Adrenal gland (tissue), 9 donors: ENCODE measurements at regions not wholly inside any gene's neighbourhood (a gene's known extent, or its start where the extent isn't known, plus 50 kb on each side); places are given as distances from the start of the nearest gene placed in this dataset.

Source experiments
- DNase-seq, 7 donors: peaks; one replicate each; pipeline ENCODE4 v3.0.0-alpha.2; 2019 to 2020
- H3K27ac ChIP-seq, 5 donors: fragments of 200-600 bp; sonication (generic) in 4 of 5; 1 replicate in 3 of 5; 2 replicates in 2 of 5; pipeline versions ENCODE4 v1.5.1 to v1.8.0; 2016 to 2020; ENCODE audit warnings: mild to moderate bottlenecking in 1 of 5
- H3K27me3 ChIP-seq: fragments of 200-600 bp; 2 replicates; pipeline ENCODE4 v1.8.0; 2021
- H3K36me3 ChIP-seq, 2 donors: fragments of 200-600 bp; replicated peaks in 1 of 2; 1 replicate in 1 of 2; 2 replicates in 1 of 2; pipeline versions ENCODE4 v1.5.1 to v1.8.0; 2018 to 2022
- H3K4me1 ChIP-seq, 2 donors: fragments of 200-600 bp; replicated peaks in 1 of 2; 1 replicate in 1 of 2; 2 replicates in 1 of 2; pipeline versions ENCODE4 v1.5.1 to v1.8.0; 2018 to 2021
- H3K4me3 ChIP-seq, 4 donors: fragments of 200-600 bp; sonication (generic) in 3 of 4; one replicate each; pipeline ENCODE4 v1.5.1; 2016 to 2018
- H3K9me3 ChIP-seq, 3 donors: fragments of 200-600 bp; sonication (generic) in 1 of 3; replicated peaks in 1 of 3; 1 replicate in 2 of 3; 2 replicates in 1 of 3; pipeline versions ENCODE4 v1.5.1 to v1.8.0; 2016 to 2021
- POLR2A ChIP-seq, 2 donors: fragments of 450-650 bp; IDR thresholded peaks; one replicate each; pipeline ENCODE4 v1.6.1; 2017; ENCODE audit warnings: antibody characterized with exemption in 2 of 2, mild to moderate bottlenecking in 2 of 2, moderate library complexity in 1 of 2
- WGBS, 4 donors: extraction: QIAGEN DNeasy Blood & Tissue Kit in 2 of 4; methylation state at CpG; one replicate each; pipeline versions ENCODE4 v1.1.5 to v1.1.7; 2013 to 2017; 5-methylcytosine and 5-hydroxymethylcytosine counted together
- intact Hi-C, 2 donors: fragments of 100-400 bp; cut with DNase I; formaldehyde crosslinking; loops; one replicate each; pipeline versions ENCODE4 v1.14.1 to v1.15.0; 2022 to 2023
- TF ChIP-seq, protein P1 (sequence below), 6 experiments: fragments of 450-650 bp in 4 of 6; fragments of 200-600 bp in 2 of 6; sonication (generic) in 1 of 6; IDR thresholded peaks; 1 replicate in 5 of 6; 2 replicates in 1 of 6; pipeline versions ENCODE4 v1.5.1 to v1.8.0; 2016 to 2021; ENCODE audit warnings: antibody characterized with exemption in 6 of 6, mild to moderate bottlenecking in 2 of 6, moderate library complexity in 1 of 6
- donor health status: healthy with polysubstance abuse.
- donor health status: Bipolar disorder and iron deficiency.
- donor health status: DM: yes; HTN: yes; CAD: no.
- donor health status: DM: no; HTN: no; CAD: no.
- donor health status: DM: no; HTN: no; CAD: no.

DNA sequence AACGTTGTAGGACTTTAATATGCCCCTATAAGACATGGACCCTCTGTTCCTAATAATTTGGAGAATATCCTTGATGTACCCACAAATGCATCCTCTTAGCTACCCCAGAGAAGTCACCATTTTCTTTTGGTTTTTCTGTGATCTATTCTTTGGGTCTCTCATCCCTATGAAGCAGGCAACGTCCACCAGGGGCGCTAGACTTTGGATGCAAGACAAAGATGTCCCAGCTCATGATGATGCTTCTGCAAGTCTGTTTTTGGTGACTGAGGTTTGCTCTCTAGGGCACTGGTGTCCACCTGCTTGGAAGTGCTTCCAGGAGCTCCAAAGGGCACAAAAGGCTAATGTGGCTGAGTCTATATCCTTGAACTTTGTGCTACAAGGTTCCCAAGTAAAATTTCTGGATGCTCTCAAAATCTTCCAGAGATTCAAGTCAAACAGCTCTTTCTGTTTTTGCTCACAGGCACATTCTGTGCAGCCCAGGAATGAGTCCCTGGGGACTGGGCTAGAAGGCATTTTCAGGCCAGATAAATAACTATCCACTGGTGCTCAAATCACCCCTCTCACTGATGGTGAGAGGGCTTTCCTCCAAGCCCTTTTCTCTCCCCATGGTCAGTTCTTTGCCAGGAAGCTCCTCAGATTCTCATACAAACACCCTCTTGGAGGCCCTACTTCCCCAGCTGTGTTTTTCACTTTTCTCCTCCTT lies 166.4 kb downstream of the C7orf25 start:
- H3K4me3 ChIP-seq: no peak overlapping the region
- H3K27ac ChIP-seq: no peak overlapping the region

DNA sequence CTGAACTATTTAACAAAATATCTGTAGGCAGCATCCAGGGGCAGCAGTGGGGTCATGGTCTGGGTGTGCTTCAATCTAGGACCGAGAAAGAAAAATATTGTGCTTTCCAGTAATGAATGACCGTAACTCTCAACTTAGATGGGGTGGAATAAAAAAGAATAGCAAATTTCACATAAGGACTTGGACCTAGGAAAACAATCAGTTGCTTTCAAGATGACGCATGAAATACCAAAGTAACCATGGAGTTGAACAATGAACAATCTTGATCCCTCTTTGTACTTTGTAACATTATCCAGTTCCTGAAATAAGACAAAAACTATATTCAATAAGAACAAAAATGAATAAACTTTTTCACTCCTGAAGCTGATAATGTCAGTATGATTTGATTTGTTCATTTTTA lies 167.1 kb downstream of the C7orf25 start:
- no peak for TF ChIP-seq POLR2A (IDR thresholded peaks at IDR 0.05)
- TF ChIP-seq, protein P1, sequence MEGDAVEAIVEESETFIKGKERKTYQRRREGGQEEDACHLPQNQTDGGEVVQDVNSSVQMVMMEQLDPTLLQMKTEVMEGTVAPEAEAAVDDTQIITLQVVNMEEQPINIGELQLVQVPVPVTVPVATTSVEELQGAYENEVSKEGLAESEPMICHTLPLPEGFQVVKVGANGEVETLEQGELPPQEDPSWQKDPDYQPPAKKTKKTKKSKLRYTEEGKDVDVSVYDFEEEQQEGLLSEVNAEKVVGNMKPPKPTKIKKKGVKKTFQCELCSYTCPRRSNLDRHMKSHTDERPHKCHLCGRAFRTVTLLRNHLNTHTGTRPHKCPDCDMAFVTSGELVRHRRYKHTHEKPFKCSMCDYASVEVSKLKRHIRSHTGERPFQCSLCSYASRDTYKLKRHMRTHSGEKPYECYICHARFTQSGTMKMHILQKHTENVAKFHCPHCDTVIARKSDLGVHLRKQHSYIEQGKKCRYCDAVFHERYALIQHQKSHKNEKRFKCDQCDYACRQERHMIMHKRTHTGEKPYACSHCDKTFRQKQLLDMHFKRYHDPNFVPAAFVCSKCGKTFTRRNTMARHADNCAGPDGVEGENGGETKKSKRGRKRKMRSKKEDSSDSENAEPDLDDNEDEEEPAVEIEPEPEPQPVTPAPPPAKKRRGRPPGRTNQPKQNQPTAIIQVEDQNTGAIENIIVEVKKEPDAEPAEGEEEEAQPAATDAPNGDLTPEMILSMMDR (IDR thresholded peaks at IDR 0.05): no peak
- Histone ChIP-seq H3K9me3 (no peaks in the 10 kb centered on the region), H3K4me3 (no peak overlapping the region), H3K27me3 (no peaks in the 10 kb centered on the region), H3K36me3 (no peaks in the 10 kb centered on the region), H3K27ac (no peak overlapping the region), H3K4me1 (peaks cover 0 to 9% of the 10 kb centered on the region in 2 donors)
- no peak for DNase-seq
- WGBS, 4 donors: 72 to 75% (median 74%) methylated on average over 3 of the region's 3 CpGs
- intact Hi-C loops: no loop called here

More for the DNA sequence above, 166.4 kb downstream of the C7orf25 start:
- Histone ChIP-seq H3K4me1 (peaks cover 0 to 2% of the 10 kb centered on the region in 2 donors), H3K27me3 (no peaks in the 10 kb centered on the region), H3K9me3 (no peaks in the 10 kb centered on the region), H3K36me3 (no peaks in the 10 kb centered on the region)
- 29 to 46% (median 41%) methylated on average over 3 of the region's 3 CpGs for WGBS, 4 donors
- DNase-seq: peak in 4 of 7 donors; percentile 27 to 60 (median 42)
- intact Hi-C loops: no loop called here
- no peak for TF ChIP-seq POLR2A (IDR thresholded peaks at IDR 0.05)
- TF ChIP-seq, protein P1 (IDR thresholded peaks at IDR 0.05): peak in 4 of 6 experiments; percentile 15 to 46 (median 28)

DNA sequence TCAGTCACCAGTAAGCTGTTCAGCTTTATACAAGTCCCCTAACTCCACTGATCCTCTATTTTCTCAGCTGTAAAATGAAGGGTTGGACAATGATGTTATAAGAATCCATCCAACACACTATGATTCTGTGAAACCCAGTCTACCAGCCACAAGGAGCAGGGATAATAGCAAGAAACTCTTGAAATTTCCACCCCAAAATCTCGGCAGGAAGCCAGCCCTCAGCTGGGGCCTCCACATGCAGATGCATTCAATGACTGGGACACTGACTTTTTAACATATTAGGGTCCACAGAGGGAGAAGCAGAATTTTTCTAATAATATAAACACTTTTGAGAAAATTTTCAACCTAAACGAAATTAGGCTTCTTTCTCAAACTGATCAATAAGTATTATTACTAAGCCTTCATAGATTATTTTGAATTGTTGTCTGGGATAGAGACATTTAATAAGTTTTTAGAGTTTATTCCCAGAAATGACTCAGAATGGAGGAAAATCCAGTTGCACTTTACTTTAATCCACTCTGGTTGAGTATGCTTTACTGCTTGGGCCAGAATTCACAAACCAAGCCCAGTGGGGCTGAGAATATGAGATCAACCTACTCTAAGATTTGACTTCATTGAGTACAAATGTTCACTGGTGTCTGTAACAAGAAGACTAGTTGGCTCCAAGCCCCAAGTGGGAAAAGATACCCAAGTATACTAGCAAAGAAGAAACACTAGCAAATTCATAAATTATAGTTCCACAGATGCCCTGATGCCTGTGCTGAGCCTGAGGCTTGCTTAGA lies 168.6 kb downstream of the C7orf25 start:
- intact Hi-C loops: no loop called here
- Histone ChIP-seq H3K36me3 (no peaks in the 10 kb centered on the region), H3K4me1 (peaks cover 0 to 9% of the 10 kb centered on the region in 2 donors), H3K27me3 (no peaks in the 10 kb centered on the region), H3K4me3 (no peak overlapping the region), H3K27ac (no peak overlapping the region), H3K9me3 (no peaks in the 10 kb centered on the region)
- TF ChIP-seq POLR2A (IDR thresholded peaks at IDR 0.05): no peak
- TF ChIP-seq, protein P1 (IDR thresholded peaks at IDR 0.05): no peak
- DNase-seq: no peak
- 65 to 79% (median 70%) methylated on average over 2 of the region's 2 CpGs for WGBS, 4 donors

DNA sequence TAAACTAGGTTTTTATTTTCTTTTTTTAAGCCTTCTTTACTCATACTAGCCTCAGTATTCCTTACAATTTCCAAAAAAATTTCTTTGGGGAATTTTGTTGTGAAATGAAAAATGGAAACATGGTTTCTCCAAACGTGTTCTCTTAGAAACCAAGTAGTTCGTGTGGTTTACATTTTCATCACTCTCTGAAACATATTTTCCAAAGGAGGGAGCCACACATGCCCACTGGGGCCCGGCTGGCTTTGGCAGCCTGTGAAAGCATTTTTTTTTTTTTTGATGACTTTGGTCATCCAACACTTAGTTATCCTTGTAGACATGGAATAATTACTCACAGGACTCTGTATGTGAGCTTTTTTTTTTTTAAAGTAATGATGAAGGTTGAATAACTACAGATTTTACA lies 169.6 kb downstream of the C7orf25 start:
- intact Hi-C loops: no loop called here
- 43 to 67% (median 67%) methylated on average over 3 of the region's 3 CpGs for WGBS, 4 donors
- H3K36me3 ChIP-seq: no peaks in the 10 kb centered on the region
- no peak for DNase-seq
- H3K4me3 ChIP-seq: no peak overlapping the region
- H3K27me3 ChIP-seq: no peaks in the 10 kb centered on the region
- H3K4me1 ChIP-seq: peaks cover 0 to 9% of the 10 kb centered on the region in 2 donors
- H3K9me3 ChIP-seq: no peaks in the 10 kb centered on the region
- no peak overlapping the region for H3K27ac ChIP-seq
- no peak for TF ChIP-seq POLR2A (IDR thresholded peaks at IDR 0.05)
- TF ChIP-seq, protein P1 (IDR thresholded peaks at IDR 0.05): no peak
